ENCODE measurements at regions not wholly inside any gene's neighbourhood (a gene's known extent, or its start where the extent isn't known, plus 50 kb on each side); places are given as distances from the start of the nearest gene placed in this dataset.

DNA sequence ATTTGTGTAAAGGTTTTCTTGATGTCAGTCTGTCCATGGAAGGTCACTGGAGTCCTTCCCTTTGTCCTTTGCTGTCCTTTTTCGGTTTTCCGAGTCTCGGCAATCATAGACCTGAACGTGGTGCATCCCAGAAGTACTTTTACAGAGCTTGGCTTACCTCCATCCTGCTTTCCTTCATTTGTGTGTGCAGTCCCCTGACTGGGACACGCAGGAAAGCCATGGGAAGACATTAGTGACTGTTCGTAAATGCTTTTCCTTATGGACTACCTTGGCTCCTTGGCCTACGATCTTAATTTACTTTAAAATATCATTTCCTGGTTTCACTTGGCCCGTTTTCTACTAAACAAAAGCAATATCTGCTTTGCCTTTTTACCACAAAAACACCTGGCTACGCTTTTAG lies 328.4 kb upstream of the RARB start:
- TF ChIP-seq ZFP36 (IDR thresholded peaks at IDR 0.05; ENCODE audit: borderline replicate concordance, partially characterized antibody) (no peak), MYC (IDR thresholded peaks at IDR 0.05; ENCODE audit: borderline replicate concordance, low read length) (no peak), POLR2A (IDR thresholded peaks at IDR 0.05; ENCODE audit: low read length) (no peak), HDAC2 (IDR thresholded peaks at IDR 0.05) (no peak), NFE2L2 (conservative IDR thresholded peaks at IDR 0.05; ENCODE audit: low read length) (no peak), EP300 (IDR thresholded peaks at IDR 0.05) (no peak), TFCP2L1 (CRISPR knock-in tag; IDR thresholded peaks at IDR 0.05) (no peak), ESRRA (IDR thresholded peaks at IDR 0.05; ENCODE audit: borderline replicate concordance, low read length) (no peak)
- TF ChIP-seq, protein P1, sequence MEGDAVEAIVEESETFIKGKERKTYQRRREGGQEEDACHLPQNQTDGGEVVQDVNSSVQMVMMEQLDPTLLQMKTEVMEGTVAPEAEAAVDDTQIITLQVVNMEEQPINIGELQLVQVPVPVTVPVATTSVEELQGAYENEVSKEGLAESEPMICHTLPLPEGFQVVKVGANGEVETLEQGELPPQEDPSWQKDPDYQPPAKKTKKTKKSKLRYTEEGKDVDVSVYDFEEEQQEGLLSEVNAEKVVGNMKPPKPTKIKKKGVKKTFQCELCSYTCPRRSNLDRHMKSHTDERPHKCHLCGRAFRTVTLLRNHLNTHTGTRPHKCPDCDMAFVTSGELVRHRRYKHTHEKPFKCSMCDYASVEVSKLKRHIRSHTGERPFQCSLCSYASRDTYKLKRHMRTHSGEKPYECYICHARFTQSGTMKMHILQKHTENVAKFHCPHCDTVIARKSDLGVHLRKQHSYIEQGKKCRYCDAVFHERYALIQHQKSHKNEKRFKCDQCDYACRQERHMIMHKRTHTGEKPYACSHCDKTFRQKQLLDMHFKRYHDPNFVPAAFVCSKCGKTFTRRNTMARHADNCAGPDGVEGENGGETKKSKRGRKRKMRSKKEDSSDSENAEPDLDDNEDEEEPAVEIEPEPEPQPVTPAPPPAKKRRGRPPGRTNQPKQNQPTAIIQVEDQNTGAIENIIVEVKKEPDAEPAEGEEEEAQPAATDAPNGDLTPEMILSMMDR (IDR thresholded peaks at IDR 0.05), result no peak
